Limb (tissue), 2 donors: ENCODE measurements at regions not wholly inside any gene's neighbourhood (a gene's known extent, or its start where the extent isn't known, plus 50 kb on each side); places are given as distances from the start of the nearest gene placed in this dataset.

Experiments
- DNase-seq, 2 donors: peaks; one replicate each; pipeline ENCODE4 v3.0.0-alpha.2; 2016; ENCODE audit errors: extremely low spot score in 2 of 2

DNA sequence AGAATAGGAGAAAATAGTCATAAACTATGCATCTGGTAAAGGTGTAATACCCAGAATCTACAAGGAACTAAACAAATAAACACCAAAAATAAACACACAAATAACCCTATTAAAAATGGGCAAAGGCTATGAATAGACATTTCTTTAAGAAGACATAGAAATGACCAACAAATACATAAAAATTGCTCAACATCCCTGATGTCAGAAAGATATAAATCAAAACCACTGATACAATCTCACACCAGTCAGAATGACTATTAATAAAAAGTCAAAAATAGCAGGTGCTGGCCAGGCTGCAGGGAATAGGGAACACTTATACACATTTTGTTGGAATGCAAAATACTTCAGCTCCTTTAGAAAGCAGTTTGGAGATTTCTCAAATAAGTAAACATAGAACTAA is 352.1 kb upstream of the SLITRK1 start:
- no peak for DNase-seq

DNA sequence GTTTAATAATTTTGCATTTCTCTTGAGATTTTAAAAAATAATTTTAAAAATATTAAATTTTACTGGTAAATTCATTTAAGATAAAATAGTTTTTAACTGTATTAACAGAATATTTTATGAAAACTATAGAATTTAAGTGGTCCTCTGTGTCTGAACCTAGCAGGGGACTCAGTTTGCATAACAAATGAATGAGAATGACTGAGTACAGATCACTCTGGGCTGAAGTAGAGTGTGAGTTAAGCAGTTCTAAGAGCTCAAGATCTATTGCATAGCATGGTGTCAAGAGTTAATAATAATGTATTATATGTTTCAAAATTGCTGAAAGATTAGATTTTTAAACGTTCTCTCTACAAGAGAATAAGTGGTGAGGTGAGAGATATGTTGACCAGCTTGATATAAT is 348.3 kb upstream of the SLITRK1 start:
- no peak for DNase-seq

GRCh38 chr13:84211048-84211447 is 328.8 kb upstream of the SLITRK1 start:
- DNase-seq, result no peak

DNA sequence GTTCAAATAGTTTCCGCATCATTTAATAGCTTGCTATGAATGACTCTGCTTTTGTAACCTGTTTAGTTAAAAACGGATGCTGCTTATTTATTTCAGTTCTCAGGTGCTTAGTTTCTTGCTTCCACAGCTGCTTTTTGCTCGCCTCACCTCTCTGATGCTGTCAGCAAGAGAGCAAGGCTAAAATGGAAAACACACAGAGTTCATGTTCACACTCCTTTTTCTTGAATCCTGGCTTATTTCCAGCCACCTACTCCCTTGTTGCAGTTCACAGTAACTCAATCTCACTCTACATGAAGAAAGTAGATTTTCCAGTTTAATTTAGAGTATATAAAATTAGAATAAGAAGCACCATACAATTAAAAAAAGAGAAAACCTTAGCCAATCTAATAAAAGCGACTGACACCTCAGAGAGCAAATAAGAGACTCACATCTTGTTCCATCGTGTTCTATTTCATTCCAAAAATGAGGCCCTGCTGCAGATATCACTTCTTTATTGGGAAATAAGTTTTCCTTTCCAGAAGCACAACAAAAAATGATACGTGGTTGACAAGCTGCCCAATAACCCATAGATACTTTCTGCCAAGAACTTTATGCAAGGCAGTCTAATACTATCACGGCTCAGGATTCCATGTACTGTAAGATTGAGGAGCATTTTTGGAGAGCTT is 326.1 kb upstream of the SLITRK1 start:
- peak in 1 of 2 donors; percentile 38 for DNase-seq

GRCh38 chr13:84207509-84207908 is 325.2 kb upstream of the SLITRK1 start:
- DNase-seq, result no peak

DNA sequence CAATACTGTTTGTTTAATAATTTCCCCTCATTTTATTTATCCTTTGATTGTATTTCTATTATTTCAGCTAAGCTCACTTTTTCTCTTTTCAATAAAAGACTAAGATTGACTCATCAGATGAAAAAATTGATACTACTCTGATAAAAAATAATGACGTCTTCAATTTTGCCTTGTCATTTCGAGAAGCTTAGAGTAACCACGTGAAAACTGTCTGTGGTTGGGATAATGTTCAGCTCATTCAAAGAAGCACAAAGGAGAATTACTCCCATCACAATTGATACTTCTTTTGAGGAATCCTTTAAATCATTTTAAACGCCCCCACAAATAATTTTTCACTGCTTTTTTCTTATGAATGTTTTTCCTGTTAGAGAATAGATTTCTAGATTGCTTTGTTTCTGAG is 318.7 kb upstream of the SLITRK1 start:
- DNase-seq, result no peak

- no peak for DNase-seq
Measured at GRCh38 chr13:84192125-84192524, 309.9 kb upstream of the SLITRK1 start.

DNA sequence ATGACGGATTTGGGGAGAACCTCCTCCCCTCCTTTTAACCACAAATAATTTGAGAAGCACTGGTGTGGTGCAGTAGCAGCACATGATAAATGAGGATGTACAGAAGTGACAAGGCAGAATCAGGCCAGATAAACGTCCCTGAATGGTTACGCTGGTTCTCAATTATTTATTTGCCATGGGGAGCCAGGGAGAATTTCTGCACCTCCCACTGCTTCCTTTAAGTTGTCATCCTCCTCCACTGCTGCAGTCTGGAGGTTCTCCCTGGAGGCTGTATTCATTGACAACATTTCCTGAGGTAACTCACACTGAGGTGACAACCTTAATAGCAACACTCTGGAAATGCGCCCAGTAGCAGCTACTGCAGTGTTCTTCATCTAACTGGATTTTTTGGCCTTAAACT is 308.9 kb upstream of the SLITRK1 start:
- no peak for DNase-seq

DNA sequence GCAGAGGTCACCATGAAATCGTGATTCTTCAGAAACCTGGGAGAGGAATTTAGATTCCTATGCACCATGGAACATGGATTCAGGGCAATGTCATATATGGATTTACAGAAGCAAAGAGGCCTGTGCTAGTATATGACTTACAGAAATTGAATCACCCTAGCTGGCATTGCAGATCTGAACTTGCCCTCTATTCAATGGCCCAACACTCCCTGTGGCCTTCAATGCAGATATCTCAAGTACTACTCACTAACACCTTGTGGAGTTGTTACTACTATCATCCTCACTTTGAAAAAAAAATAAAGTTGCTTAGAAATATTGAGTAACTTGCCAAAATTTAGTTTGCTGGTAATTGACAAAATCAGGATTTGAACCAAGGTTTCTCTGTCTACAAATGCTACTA is 305.4 kb upstream of the SLITRK1 start:
- no peak for DNase-seq

DNA sequence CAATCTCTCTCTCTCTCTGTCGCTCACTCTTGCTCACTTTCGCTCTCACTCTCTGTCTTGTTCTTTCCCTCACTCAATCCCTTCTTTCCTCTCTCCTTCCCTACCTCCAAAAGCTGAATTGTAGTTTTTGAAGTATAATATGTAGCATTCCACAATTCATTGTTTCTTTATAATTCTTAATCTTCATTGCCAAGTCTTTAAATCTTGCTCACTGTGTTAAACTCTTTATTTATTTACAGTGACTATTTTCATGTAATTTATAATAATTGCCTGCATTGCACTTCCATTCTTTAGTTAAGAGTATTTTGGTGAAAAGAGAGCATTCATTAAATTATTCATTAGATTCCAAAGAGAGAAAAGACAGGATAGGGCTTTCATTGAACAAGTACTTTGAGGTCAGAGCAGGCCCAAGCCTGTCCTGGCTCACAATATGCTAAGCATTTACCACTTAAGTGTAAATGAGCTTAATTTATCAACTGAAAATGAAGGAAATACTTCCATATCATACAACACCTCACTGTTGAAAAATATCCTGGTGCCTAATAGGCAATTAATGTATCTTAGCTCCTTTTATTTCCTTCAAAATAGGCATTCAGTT is 257.4 kb upstream of the SLITRK1 start:
- no peak for DNase-seq

DNA sequence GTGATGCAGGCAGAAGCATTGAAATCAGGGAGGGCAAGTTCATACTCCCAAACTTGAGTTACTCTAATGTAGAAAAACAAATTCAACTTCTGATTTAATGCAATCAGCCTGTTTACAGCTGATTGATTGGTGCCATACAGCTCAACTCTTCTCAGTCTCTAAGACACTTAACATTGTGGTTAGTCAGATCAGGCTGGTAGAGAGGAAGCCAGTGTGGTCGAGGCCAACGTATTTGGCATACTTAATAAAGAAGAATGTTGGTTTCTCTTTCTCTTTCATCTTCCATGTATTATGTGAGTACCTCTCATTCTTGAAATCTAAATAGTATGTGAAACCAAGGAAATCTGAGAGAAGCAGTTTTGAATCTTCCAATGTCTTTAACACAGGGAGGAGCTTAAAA is 255.0 kb upstream of the SLITRK1 start:
- DNase-seq, result no peak

DNA sequence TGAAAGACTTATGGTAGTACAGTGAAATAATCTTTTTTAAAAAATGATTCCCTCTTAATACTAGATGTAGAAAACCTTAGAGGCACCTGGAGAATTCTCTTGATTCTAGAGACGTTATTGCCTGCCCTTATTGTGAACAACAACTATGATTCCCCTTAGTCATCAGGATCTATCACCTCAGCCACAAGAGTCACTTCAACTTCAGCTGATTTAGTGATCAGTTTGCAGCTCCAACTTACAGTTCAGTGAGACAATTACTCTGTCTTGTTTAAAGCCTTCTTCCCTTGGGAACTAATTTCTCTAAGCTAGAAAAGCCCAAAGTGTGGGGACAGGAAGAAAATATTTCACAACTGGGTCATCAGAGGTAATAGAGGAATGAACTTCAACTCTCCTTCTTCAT is 254.3 kb upstream of the SLITRK1 start:
- DNase-seq, result no peak

GRCh38 chr13:84132491-84132890 is 250.2 kb upstream of the SLITRK1 start:
- DNase-seq, result no peak

- no peak for DNase-seq
Measured at GRCh38 chr13:84131249-84131648, 249.0 kb upstream of the SLITRK1 start.

DNA sequence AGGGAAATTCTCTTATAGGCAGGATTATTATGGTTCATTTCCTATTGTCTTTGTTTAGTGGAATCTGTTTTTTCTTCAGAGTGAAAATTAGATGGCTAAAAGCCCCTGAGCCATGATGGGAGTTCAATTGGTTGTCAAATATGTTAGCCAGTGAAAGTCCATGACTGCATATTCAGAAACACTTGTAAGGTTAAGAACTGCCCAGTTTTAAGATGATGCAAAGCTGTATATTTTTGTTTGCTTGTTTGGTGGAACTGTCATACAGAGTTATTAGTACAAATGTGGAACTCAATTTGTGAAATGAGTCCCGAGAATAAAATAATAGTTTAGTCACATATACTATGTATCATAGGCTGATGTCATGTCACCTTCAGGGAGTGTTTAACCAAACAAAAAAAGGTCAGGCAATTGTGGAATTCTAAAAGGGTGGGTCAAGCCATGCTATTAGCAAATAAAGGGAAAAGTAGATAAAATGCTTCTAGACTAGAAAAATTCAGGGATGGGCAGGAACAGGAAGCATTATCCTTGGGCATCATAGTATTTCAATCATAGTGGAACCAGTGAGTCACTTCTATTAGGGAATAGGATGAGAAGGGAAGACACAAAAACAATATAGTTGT is 248.3 kb upstream of the SLITRK1 start:
- no peak for DNase-seq

GRCh38 chr13:84129966-84130365 is 247.7 kb upstream of the SLITRK1 start:
- no peak for DNase-seq

DNA sequence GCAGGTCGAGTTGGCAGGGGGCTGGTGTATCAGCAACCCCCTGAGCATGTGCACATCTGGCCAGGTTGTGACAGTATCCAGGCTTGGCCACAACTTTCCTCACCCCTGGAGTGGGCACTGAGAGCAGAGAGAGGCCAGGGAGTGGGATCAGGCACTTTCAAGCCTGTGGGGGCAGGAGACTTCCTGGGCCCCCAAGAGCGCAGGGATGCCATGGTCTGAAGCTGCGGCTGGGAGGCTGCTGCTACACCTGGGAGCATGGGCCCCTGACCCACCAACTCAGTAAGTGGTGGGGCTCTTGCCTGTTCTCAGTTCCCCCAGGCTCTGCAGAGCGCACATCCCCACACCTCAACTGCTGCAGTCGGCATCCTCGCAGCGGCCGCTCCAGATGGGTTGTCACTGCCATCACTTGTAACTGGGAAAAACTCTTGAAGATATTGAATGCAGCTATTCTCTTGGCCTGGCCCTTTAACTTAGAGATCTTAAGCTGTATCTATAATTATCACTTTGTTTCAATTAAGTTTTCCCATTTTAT is 245.4 kb upstream of the SLITRK1 start:
- DNase-seq, result no peak

GRCh38 chr13:84126671-84127171 is 244.4 kb upstream of the SLITRK1 start:
- no peak for DNase-seq

DNA sequence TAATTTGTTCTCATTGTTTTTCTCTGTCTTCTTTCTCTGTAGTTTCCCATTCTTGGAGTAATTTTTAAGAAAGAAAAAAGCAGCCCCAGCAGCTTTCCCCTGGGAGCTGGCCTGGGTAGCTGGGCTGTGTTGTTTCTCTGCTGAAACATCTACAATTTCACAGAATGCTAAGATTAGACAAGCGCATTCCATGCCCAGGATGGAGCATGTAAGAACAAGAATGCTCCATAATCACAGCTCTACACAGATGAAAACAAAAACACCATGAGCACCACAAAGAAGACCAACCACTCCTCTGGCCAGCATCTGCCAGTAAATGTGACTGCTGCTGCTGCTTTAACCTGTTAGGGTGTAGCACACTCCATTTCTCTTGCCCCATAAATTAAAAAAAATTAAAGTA is 239.2 kb upstream of the SLITRK1 start:
- DNase-seq, result peak in 1 of 2 donors; percentile 5

GRCh38 chr13:84118839-84119409 is 236.7 kb upstream of the SLITRK1 start:
- DNase-seq, result no peak

DNA sequence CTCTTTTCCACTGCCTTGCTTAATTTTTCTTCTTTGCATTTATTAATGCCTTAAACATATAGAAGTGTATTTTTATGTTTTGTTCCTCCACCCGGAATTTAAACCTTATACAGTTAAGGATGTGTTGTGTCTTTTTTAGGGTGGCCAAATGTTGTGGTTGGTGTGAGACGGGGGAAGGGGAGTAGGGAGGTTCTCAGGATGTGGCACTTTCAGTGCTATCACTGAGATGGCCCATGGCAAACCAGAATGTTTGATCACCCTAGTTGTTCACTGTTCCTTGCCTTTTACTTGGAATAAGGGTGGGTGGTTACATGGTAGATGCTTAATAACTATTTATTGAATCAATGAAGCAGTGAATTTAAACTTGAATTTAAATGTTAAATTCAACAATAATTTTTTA is 216.0 kb upstream of the SLITRK1 start:
- no peak for DNase-seq

- no peak for DNase-seq
Measured at GRCh38 chr13:84097148-84097547, 214.9 kb upstream of the SLITRK1 start.
